OCI-LY3 (cell line): ENCODE measurements at regions not wholly inside any gene's neighbourhood (a gene's known extent, or its start where the extent isn't known, plus 50 kb on each side); places are given as distances from the start of the nearest gene placed in this dataset.

Experiments
- H2AFZ ChIP-seq: fragments of 200-600, 300-600 bp; shearing (Covaris generic); 2 replicates; pipeline ENCODE4 v1.6.0; 2014; ENCODE audit warnings: antibody characterized with exemption, low read depth, low read length
- H3K27ac ChIP-seq: fragments of 200-600, 300-600 bp; sonication (generic); 2 replicates; pipeline ENCODE4 v1.5.1; 2014; ENCODE audit warnings: mild to moderate bottlenecking, low read length, moderate library complexity, mixed read lengths
- H3K27me3 ChIP-seq: fragments of 200-600, 300-600 bp; sonication (generic); 2 replicates; pipeline ENCODE4 v1.6.1; 2014; ENCODE audit warnings: low read depth, low read length, mixed read lengths
- H3K36me3 ChIP-seq: fragments of 200-600, 300-600 bp; sonication (generic); replicated peaks from 2 replicates; pipeline ENCODE3; 2014; ENCODE audit warnings: low read depth, low read length, mixed read lengths
- H3K4me1 ChIP-seq: fragments of 300-600, 200-600 bp; sonication (generic); 2 replicates; pipeline ENCODE4 v1.6.1; 2014; ENCODE audit warnings: low read length, mixed read lengths
- H3K4me2 ChIP-seq: fragments of 200-600, 300-600 bp; sonication (generic); 2 replicates; pipeline ENCODE4 v1.6.1; 2014; ENCODE audit warnings: low read length, mixed read lengths
- H3K4me3 ChIP-seq: fragments of 300-600, 200-600 bp; sonication (generic); 2 replicates; pipeline ENCODE4 v1.5.1; 2014; ENCODE audit warnings: antibody characterized with exemption, mild to moderate bottlenecking, low read length, moderate library complexity
- H3K79me2 ChIP-seq: fragments of 300-600, 200-600 bp; shearing (Covaris generic); 2 replicates; pipeline ENCODE4 v1.6.1; 2014; ENCODE audit warnings: mild to moderate bottlenecking, low read length, mixed read lengths
- H3K9ac ChIP-seq: fragments of 300-600, 200-600 bp; shearing (Covaris generic); 2 replicates; pipeline ENCODE4 v1.6.0; 2014; ENCODE audit warnings: mild to moderate bottlenecking, low read length, moderate library complexity
- H3K9me3 ChIP-seq: fragments of 200-600, 300-600 bp; shearing (Covaris generic); 2 replicates; pipeline ENCODE4 v1.6.1; 2014; ENCODE audit warnings: low read length, mixed read lengths; ENCODE audit not compliant: insufficient read depth
- H4K20me1 ChIP-seq: fragments of 200-600, 300-600 bp; sonication (generic); 2 replicates; pipeline ENCODE4 v1.6.1; 2016; ENCODE audit warnings: low read length, mixed read lengths; ENCODE audit not compliant: insufficient read depth
- CTCF ChIP-seq: fragments of 200-600, 300-600 bp; sonication (generic); IDR thresholded peaks from 2 replicates; pipeline ENCODE4 v1.5.1; 2014; ENCODE audit warnings: antibody characterized with exemption, low read length, low read depth
- EZH2phosphoT487 ChIP-seq: fragments of 200-600 bp; shearing (Covaris generic); IDR thresholded peaks from 2 replicates; pipeline ENCODE4 v1.6.1; 2018; ENCODE audit warnings: antibody characterized with exemption, mixed run types, low read depth

- peak overlapping the region; percentile 73 for H3K4me3 ChIP-seq
- peak overlapping the region; percentile 92 for H3K4me2 ChIP-seq
- peak overlapping the region; percentile 91 for H2AFZ ChIP-seq
- no peaks in the 10 kb centered on the region for H4K20me1 ChIP-seq
- no peaks in the 10 kb centered on the region for H3K9me3 ChIP-seq
- peak overlapping the region; percentile 30; the same call in 1 of the 2 replicates for H3K27ac ChIP-seq
- TF ChIP-seq CTCF (no peak), EZH2phosphoT487 (no peak)
- no peaks in the 10 kb centered on the region for H3K79me2 ChIP-seq
- H3K27me3 ChIP-seq: no peaks in the 10 kb centered on the region
- peaks cover 14% of the 10 kb centered on the region for H3K4me1 ChIP-seq
- H3K36me3 ChIP-seq: no peaks in the 10 kb centered on the region
- H3K9ac ChIP-seq: peak overlapping the region; percentile 57
Measured at GRCh38 chr4:123812066-123812390, 415.4 kb downstream of the SPRY1 start.

GRCh38 chr4:123813901-123814300 lies 417.3 kb downstream of the SPRY1 start:
- no peaks in the 10 kb centered on the region for H3K9me3 ChIP-seq
- H3K36me3 ChIP-seq: no peaks in the 10 kb centered on the region
- no peak overlapping the region for H3K27ac ChIP-seq
- no peak overlapping the region for H2AFZ ChIP-seq
- no peak for TF ChIP-seq EZH2phosphoT487
- no peak for TF ChIP-seq CTCF
- no peaks in the 10 kb centered on the region for H3K79me2 ChIP-seq
- H3K4me2 ChIP-seq: no peak overlapping the region
- no peak overlapping the region for H3K9ac ChIP-seq
- H3K4me3 ChIP-seq: no peak overlapping the region
- H3K4me1 ChIP-seq: peaks cover 16% of the 10 kb centered on the region
- no peaks in the 10 kb centered on the region for H3K27me3 ChIP-seq
- no peaks in the 10 kb centered on the region for H4K20me1 ChIP-seq

GRCh38 chr4:123816462-123816861 lies 419.9 kb downstream of the SPRY1 start:
- no peak for TF ChIP-seq CTCF
- no peak for TF ChIP-seq EZH2phosphoT487
- Histone ChIP-seq H3K36me3 (no peaks in the 10 kb centered on the region), H3K27me3 (no peaks in the 10 kb centered on the region), H3K9ac (no peak overlapping the region), H2AFZ (no peak overlapping the region), H3K4me3 (no peak overlapping the region), H3K79me2 (no peaks in the 10 kb centered on the region), H3K9me3 (no peaks in the 10 kb centered on the region), H3K4me2 (no peak overlapping the region), H4K20me1 (no peaks in the 10 kb centered on the region), H3K4me1 (peaks cover 11% of the 10 kb centered on the region), H3K27ac (no peak overlapping the region)

GRCh38 chr4:123817025-123817688 lies 420.6 kb downstream of the SPRY1 start:
- Histone ChIP-seq H4K20me1 (no peaks in the 10 kb centered on the region), H3K79me2 (no peaks in the 10 kb centered on the region), H2AFZ (no peak overlapping the region), H3K9me3 (no peaks in the 10 kb centered on the region), H3K9ac (no peak overlapping the region), H3K4me2 (no peak overlapping the region), H3K36me3 (no peaks in the 10 kb centered on the region), H3K27ac (no peak overlapping the region), H3K4me3 (no peak overlapping the region), H3K4me1 (peaks cover 4% of the 10 kb centered on the region), H3K27me3 (no peaks in the 10 kb centered on the region)
- TF ChIP-seq CTCF (no peak), EZH2phosphoT487 (no peak)
